GM18517 (cell line): ENCODE measurements at regions not wholly inside any gene's neighbourhood (a gene's known extent, or its start where the extent isn't known, plus 50 kb on each side); places are given as distances from the start of the nearest gene placed in this dataset.

ENCODE experiments used
- ATAC-seq: cut with Tn5 transposase; IDR thresholded peaks from one replicate; pipeline ENCODE4 v1.9.1; 2021; ENCODE audit warnings: mild to moderate bottlenecking, moderate library complexity; ENCODE audit not compliant: unreplicated experiment

GRCh38 chr20:17795003-17795402, 95.2 kb downstream of the BANF2 start:
- no peak for ATAC-seq

DNA sequence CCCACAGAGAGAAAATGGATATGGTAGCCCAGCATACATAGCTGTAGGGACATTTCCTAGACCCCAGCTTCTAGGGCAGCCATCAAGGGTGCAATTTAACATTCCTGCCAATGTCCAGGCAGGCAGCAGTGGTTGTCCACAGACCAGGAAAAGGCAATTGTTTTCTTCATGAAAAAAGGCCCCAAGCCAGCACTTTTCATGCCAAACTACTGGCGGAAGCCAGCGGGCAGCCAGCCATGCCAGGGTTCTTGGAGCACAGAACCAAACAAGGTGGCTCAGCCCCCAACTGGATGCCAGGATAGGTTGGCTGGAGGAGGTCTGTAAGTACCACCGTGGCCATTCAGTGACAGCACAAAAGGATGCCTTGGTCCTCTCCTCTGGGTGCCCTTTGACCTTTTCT, 94.6 kb downstream of the BANF2 start:
- no peak for ATAC-seq

GRCh38 chr20:17793986-17794385, 94.2 kb downstream of the BANF2 start:
- ATAC-seq, result no peak

DNA sequence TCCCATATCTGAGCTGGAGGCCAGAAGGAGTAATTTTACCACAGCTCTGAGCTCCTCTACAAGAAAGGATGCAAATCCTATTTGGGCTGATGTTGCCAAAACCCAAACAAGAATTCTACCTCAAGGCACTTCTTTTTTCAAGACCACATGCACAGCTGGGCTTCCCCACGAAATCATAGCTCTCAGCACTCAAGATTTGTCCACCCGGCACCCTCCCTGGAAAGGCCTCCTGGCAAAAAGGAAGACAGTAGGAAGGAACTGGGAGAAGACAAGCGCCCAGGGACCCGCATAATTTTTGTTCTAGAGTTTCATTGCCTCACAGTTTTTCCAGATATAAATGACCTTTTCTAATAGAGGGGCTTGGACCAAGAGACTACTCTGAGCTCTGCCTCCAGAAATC, 90.5 kb downstream of the BANF2 start:
- no peak for ATAC-seq

DNA sequence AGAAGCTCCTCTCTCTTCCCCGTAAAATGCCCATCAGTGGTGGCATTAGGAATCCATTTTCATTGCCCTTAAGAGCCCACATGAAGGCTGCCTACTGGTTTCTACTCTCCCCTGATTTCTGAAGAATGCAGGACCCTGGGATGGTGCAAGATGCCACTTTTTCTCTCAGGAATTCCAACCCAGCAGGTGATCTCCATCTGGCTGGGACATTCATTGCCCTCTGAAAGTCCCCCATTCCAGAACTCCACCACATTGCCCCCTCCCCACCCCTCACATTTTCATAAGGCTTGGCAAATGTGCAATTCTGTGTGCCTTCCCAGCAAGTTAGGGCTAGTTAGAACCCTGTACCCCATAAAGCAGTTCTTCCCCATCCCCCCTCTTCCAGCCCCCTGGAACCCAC, 88.0 kb downstream of the BANF2 start:
- ATAC-seq, result no peak

DNA sequence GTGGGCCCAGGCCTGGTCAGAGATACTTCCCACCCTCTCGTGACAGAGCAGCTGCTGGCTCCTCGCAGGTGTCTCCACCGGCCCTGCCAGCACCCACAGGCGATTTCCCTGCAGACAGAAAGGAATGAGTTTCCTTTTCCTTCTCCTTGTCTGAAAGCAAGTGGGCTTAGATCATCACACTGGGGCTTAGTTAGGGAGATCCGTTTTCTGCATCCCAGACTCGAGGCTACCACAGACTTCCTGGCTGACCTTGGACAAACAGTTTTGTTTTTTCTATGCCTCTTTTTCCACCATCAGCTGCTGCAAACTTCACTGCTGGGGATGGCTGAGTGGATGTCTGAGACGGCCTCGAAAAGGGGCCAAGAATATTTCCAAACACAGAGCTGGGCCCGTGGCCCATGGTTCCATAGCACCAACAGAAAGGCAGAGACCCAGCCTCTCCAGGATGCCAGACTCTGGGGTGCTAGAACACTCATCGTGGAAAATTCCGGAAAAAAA, 86.5 kb downstream of the BANF2 start:
- ATAC-seq, result no peak
